ENCODE measurements at regions not wholly inside any gene's neighbourhood (a gene's known extent, or its start where the extent isn't known, plus 50 kb on each side); places are given as distances from the start of the nearest gene placed in this dataset.

GRCh38 chr10:9869606-9870176 is 1148.0 kb upstream of the CELF2 start:
- H3K9me3 ChIP-seq (ENCODE audit: insufficient read depth, low read depth, low read length): no peaks in the 10 kb centered on the region
- no peaks in the 10 kb centered on the region for H3K27me3 ChIP-seq (ENCODE audit: insufficient read depth, low read length)
- H3K4me1 ChIP-seq (ENCODE audit: insufficient read depth, low read length): no peaks in the 10 kb centered on the region
- no peak overlapping the region for H3K27ac ChIP-seq (ENCODE audit: low read length)
- no peaks in the 10 kb centered on the region for H3K36me3 ChIP-seq (ENCODE audit: insufficient read depth, low read depth, low read length)
- no peak overlapping the region for H3K4me3 ChIP-seq (ENCODE audit: low read length)
- no peak overlapping the region for H3K9ac ChIP-seq (ENCODE audit: low read depth, low read length)

GRCh38 chr10:9875353-9875752 is 1142.3 kb upstream of the CELF2 start:
- Histone ChIP-seq H3K27ac (ENCODE audit: low read length) (no peak overlapping the region), H3K4me1 (ENCODE audit: insufficient read depth, low read length) (no peaks in the 10 kb centered on the region), H3K9ac (ENCODE audit: low read depth, low read length) (no peak overlapping the region), H3K27me3 (ENCODE audit: insufficient read depth, low read length) (no peaks in the 10 kb centered on the region), H3K36me3 (ENCODE audit: insufficient read depth, low read depth, low read length) (no peaks in the 10 kb centered on the region), H3K9me3 (ENCODE audit: insufficient read depth, low read depth, low read length) (no peaks in the 10 kb centered on the region; the same call in 1 of the 2 replicates), H3K4me3 (ENCODE audit: low read length) (no peak overlapping the region)

- H3K4me1 ChIP-seq (ENCODE audit: insufficient read depth, low read length): no peaks in the 10 kb centered on the region
- H3K36me3 ChIP-seq (ENCODE audit: insufficient read depth, low read depth, low read length): no peaks in the 10 kb centered on the region
- H3K27me3 ChIP-seq (ENCODE audit: insufficient read depth, low read length): no peaks in the 10 kb centered on the region
- H3K27ac ChIP-seq (ENCODE audit: low read length): no peak overlapping the region
- no peak overlapping the region for H3K9ac ChIP-seq (ENCODE audit: low read depth, low read length)
- H3K9me3 ChIP-seq (ENCODE audit: insufficient read depth, low read depth, low read length): no peaks in the 10 kb centered on the region; the same call in none of the 2 replicates
- no peak overlapping the region for H3K4me3 ChIP-seq (ENCODE audit: low read length)
Measured at GRCh38 chr10:9877978-9878377, 1139.7 kb upstream of the CELF2 start.

GRCh38 chr10:9878383-9878782 is 1139.3 kb upstream of the CELF2 start:
- no peak overlapping the region for H3K4me3 ChIP-seq (ENCODE audit: low read length)
- H3K27ac ChIP-seq (ENCODE audit: low read length): no peak overlapping the region
- H3K4me1 ChIP-seq (ENCODE audit: insufficient read depth, low read length): no peaks in the 10 kb centered on the region
- no peaks in the 10 kb centered on the region for H3K36me3 ChIP-seq (ENCODE audit: insufficient read depth, low read depth, low read length)
- H3K9me3 ChIP-seq (ENCODE audit: insufficient read depth, low read depth, low read length): peaks cover 4% of the 10 kb centered on the region
- H3K27me3 ChIP-seq (ENCODE audit: insufficient read depth, low read length): no peaks in the 10 kb centered on the region
- no peak overlapping the region for H3K9ac ChIP-seq (ENCODE audit: low read depth, low read length)

- Histone ChIP-seq H3K9ac (ENCODE audit: low read depth, low read length) (no peak overlapping the region), H3K9me3 (ENCODE audit: insufficient read depth, low read depth, low read length) (peaks cover 9% of the 10 kb centered on the region), H3K27me3 (ENCODE audit: insufficient read depth, low read length) (no peaks in the 10 kb centered on the region), H3K4me3 (ENCODE audit: low read length) (no peak overlapping the region), H3K36me3 (ENCODE audit: insufficient read depth, low read depth, low read length) (no peaks in the 10 kb centered on the region), H3K4me1 (ENCODE audit: insufficient read depth, low read length) (no peaks in the 10 kb centered on the region), H3K27ac (ENCODE audit: low read length) (no peak overlapping the region)
Measured at GRCh38 chr10:9885761-9886160, 1131.9 kb upstream of the CELF2 start.

- Histone ChIP-seq H3K4me1 (ENCODE audit: insufficient read depth, low read length) (no peaks in the 10 kb centered on the region), H3K36me3 (ENCODE audit: insufficient read depth, low read depth, low read length) (no peaks in the 10 kb centered on the region), H3K27ac (ENCODE audit: low read length) (no peak overlapping the region), H3K9me3 (ENCODE audit: insufficient read depth, low read depth, low read length) (peaks cover 9% of the 10 kb centered on the region), H3K27me3 (ENCODE audit: insufficient read depth, low read length) (no peaks in the 10 kb centered on the region), H3K9ac (ENCODE audit: low read depth, low read length) (no peak overlapping the region), H3K4me3 (ENCODE audit: low read length) (no peak overlapping the region)
Measured at GRCh38 chr10:9886772-9887171, 1130.9 kb upstream of the CELF2 start.

- Histone ChIP-seq H3K36me3 (ENCODE audit: insufficient read depth, low read depth, low read length) (no peaks in the 10 kb centered on the region), H3K27me3 (ENCODE audit: insufficient read depth, low read length) (no peaks in the 10 kb centered on the region), H3K27ac (ENCODE audit: low read length) (no peak overlapping the region), H3K4me3 (ENCODE audit: low read length) (no peak overlapping the region), H3K4me1 (ENCODE audit: insufficient read depth, low read length) (no peaks in the 10 kb centered on the region; the same call in 1 of the 2 replicates), H3K9ac (ENCODE audit: low read depth, low read length) (no peak overlapping the region), H3K9me3 (ENCODE audit: insufficient read depth, low read depth, low read length) (no peaks in the 10 kb centered on the region)
Measured at GRCh38 chr10:9895453-9895852, 1122.2 kb upstream of the CELF2 start.

- Histone ChIP-seq H3K4me3 (ENCODE audit: low read length) (no peak overlapping the region), H3K9ac (ENCODE audit: low read depth, low read length) (no peak overlapping the region), H3K36me3 (ENCODE audit: insufficient read depth, low read depth, low read length) (no peaks in the 10 kb centered on the region), H3K9me3 (ENCODE audit: insufficient read depth, low read depth, low read length) (no peaks in the 10 kb centered on the region), H3K27me3 (ENCODE audit: insufficient read depth, low read length) (no peaks in the 10 kb centered on the region), H3K4me1 (ENCODE audit: insufficient read depth, low read length) (no peaks in the 10 kb centered on the region; the same call in 1 of the 2 replicates), H3K27ac (ENCODE audit: low read length) (no peak overlapping the region)
Measured at GRCh38 chr10:9895981-9896380, 1121.7 kb upstream of the CELF2 start.

- Histone ChIP-seq H3K4me1 (ENCODE audit: insufficient read depth, low read length) (no peaks in the 10 kb centered on the region; the same call in 1 of the 2 replicates), H3K27me3 (ENCODE audit: insufficient read depth, low read length) (no peaks in the 10 kb centered on the region), H3K36me3 (ENCODE audit: insufficient read depth, low read depth, low read length) (no peaks in the 10 kb centered on the region), H3K27ac (ENCODE audit: low read length) (no peak overlapping the region), H3K4me3 (ENCODE audit: low read length) (no peak overlapping the region), H3K9me3 (ENCODE audit: insufficient read depth, low read depth, low read length) (no peaks in the 10 kb centered on the region), H3K9ac (ENCODE audit: low read depth, low read length) (no peak overlapping the region)
Measured at GRCh38 chr10:9898633-9899395, 1118.9 kb upstream of the CELF2 start.

- H3K27me3 ChIP-seq (ENCODE audit: insufficient read depth, low read length): no peaks in the 10 kb centered on the region
Measured at GRCh38 chr10:9900751-9901150, 1116.9 kb upstream of the CELF2 start.

GRCh38 chr10:9901971-9902370 is 1115.7 kb upstream of the CELF2 start:
- Histone ChIP-seq H3K27ac (ENCODE audit: low read length) (no peak overlapping the region), H3K4me1 (ENCODE audit: insufficient read depth, low read length) (no peaks in the 10 kb centered on the region), H3K36me3 (ENCODE audit: insufficient read depth, low read depth, low read length) (no peaks in the 10 kb centered on the region), H3K9me3 (ENCODE audit: insufficient read depth, low read depth, low read length) (no peaks in the 10 kb centered on the region), H3K4me3 (ENCODE audit: low read length) (no peak overlapping the region), H3K27me3 (ENCODE audit: insufficient read depth, low read length) (no peaks in the 10 kb centered on the region), H3K9ac (ENCODE audit: low read depth, low read length) (no peak overlapping the region)

More at GRCh38 chr10:9900751-9901150, 1116.9 kb upstream of the CELF2 start:
- Histone ChIP-seq H3K9me3 (ENCODE audit: insufficient read depth, low read depth, low read length) (no peaks in the 10 kb centered on the region), H3K4me3 (ENCODE audit: low read length) (no peak overlapping the region), H3K9ac (ENCODE audit: low read depth, low read length) (no peak overlapping the region), H3K36me3 (ENCODE audit: insufficient read depth, low read depth, low read length) (no peaks in the 10 kb centered on the region), H3K4me1 (ENCODE audit: insufficient read depth, low read length) (no peaks in the 10 kb centered on the region), H3K27ac (ENCODE audit: low read length) (no peak overlapping the region)

- Histone ChIP-seq H3K9ac (ENCODE audit: low read depth, low read length) (no peak overlapping the region), H3K4me1 (ENCODE audit: insufficient read depth, low read length) (peaks cover 3% of the 10 kb centered on the region; the same call in 1 of the 2 replicates), H3K27me3 (ENCODE audit: insufficient read depth, low read length) (no peaks in the 10 kb centered on the region), H3K27ac (ENCODE audit: low read length) (no peak overlapping the region), H3K9me3 (ENCODE audit: insufficient read depth, low read depth, low read length) (no peaks in the 10 kb centered on the region), H3K4me3 (ENCODE audit: low read length) (no peak overlapping the region), H3K36me3 (ENCODE audit: insufficient read depth, low read depth, low read length) (no peaks in the 10 kb centered on the region)
Measured at GRCh38 chr10:9910446-9910845, 1107.2 kb upstream of the CELF2 start.
